ENCODE measurements at regions not wholly inside any gene's neighbourhood (a gene's known extent, or its start where the extent isn't known, plus 50 kb on each side); places are given as distances from the start of the nearest gene placed in this dataset.

GRCh38 chr4:28776004-28776403, 1915.4 kb downstream of the STIM2 start (continued):
- TF ChIP-seq REST (IDR thresholded peaks at IDR 0.05; ENCODE audit: low read depth, low read length) = no peak
- no peak for TF ChIP-seq TAF1 (IDR thresholded peaks at IDR 0.05; ENCODE audit: borderline replicate concordance, low read depth, low read length)
- no peak for TF ChIP-seq TEAD4 (IDR thresholded peaks at IDR 0.05; ENCODE audit: borderline replicate concordance, insufficient read depth)
- TF ChIP-seq GABPA (IDR thresholded peaks at IDR 0.05; ENCODE audit: low read depth) = no peak
- TF ChIP-seq ELF1 (IDR thresholded peaks at IDR 0.05) = no peak
- no peak for TF ChIP-seq GATA2 (CRISPR knock-in tag; IDR thresholded peaks at IDR 0.05)
- TF ChIP-seq CHD2 (IDR thresholded peaks at IDR 0.05; ENCODE audit: low read length, partially characterized antibody) = no peak

- Histone ChIP-seq H3K4me2 (no peak overlapping the region), H3K9me2 (no peaks in the 10 kb centered on the region; the same call in 1 of the 2 replicates), H3K36me3 (replicated peaks in 1 of 2; ENCODE audit: control insufficient read depth in 1 of 2, insufficient read depth in 2 of 2, low read length in 1 of 2) (no peaks in the 10 kb centered on the region), H3K27me3 (ENCODE audit: insufficient read depth) (no peaks in the 10 kb centered on the region), H3F3A (replicated peaks; ENCODE audit: insufficient read depth) (no peaks in the 10 kb centered on the region), H3K79me2 (ENCODE audit: insufficient read depth) (no peaks in the 10 kb centered on the region), H4K20me1 (ENCODE audit: insufficient read depth) (no peaks in the 10 kb centered on the region), H2AFZ (ENCODE audit: low read depth) (no peak overlapping the region), H3K27ac (ENCODE audit: low read depth in 2 of 2, low read length in 1 of 2) (no peak overlapping the region), H3K4me3 (ENCODE audit: low read depth in 2 of 2, low read length in 1 of 2) (no peak overlapping the region), H3K9ac (no peak overlapping the region), H3K4me1 (ENCODE audit: control insufficient read depth in 1 of 2, insufficient read depth in 2 of 2, low read depth in 1 of 2, low read length in 1 of 2) (no peaks in the 10 kb centered on the region), H3K9me3 (no peaks in the 10 kb centered on the region)
- TF ChIP-seq ZBTB33 (IDR thresholded peaks at IDR 0.05; ENCODE audit: borderline replicate concordance, low read depth) (no peak), GATA2 (CRISPR knock-in tag; IDR thresholded peaks at IDR 0.05) (no peak), FOXM1 (IDR thresholded peaks at IDR 0.05; ENCODE audit: low read depth) (no peak), CHD2 (IDR thresholded peaks at IDR 0.05; ENCODE audit: low read length, partially characterized antibody) (no peak), USF1 (IDR thresholded peaks at IDR 0.05; ENCODE audit: borderline replicate concordance, low read depth) (no peak), NRF1 (IDR thresholded peaks at IDR 0.05; ENCODE audit: low read depth, low read length) (no peak), GABPA (IDR thresholded peaks at IDR 0.05; ENCODE audit: low read depth) (no peak), SMC3 (IDR thresholded peaks at IDR 0.05; ENCODE audit: low read depth, low read length) (no peak), REST (IDR thresholded peaks at IDR 0.05; ENCODE audit: low read depth, low read length) (no peak), RFX5 (IDR thresholded peaks at IDR 0.05; ENCODE audit: low read length) (no peak), MEF2A (IDR thresholded peaks at IDR 0.05; ENCODE audit: borderline replicate concordance, low read depth) (no peak), POLR2AphosphoS5 (IDR thresholded peaks at IDR 0.05; ENCODE audit: low read depth, low read length) (no peak), SIN3A (IDR thresholded peaks at IDR 0.05; ENCODE audit: borderline replicate concordance, low read depth, low read length) (no peak), FOSL2 (IDR thresholded peaks at IDR 0.05; ENCODE audit: borderline replicate concordance, low read depth) (no peak), RAD21 (IDR thresholded peaks at IDR 0.05; ENCODE audit: low read length) (no peak), IRF3 (IDR thresholded peaks at IDR 0.05; ENCODE audit: low read depth, low read length) (no peak), YY1 (IDR thresholded peaks at IDR 0.05; ENCODE audit: low read depth) (no peak), EP300 (IDR thresholded peaks at IDR 0.05; ENCODE audit: borderline replicate concordance in 1 of 2, low read depth in 1 of 2, low read length in 1 of 2) (no peak)
- ChIA-PET CTCF (no interaction called here), POLR2A (no interaction called here)
- DNase-seq = no peak
Observed at GRCh38 chr4:28784188-28784587, 1923.5 kb downstream of the STIM2 start.

All from SK-N-SH (cell line).